ENCODE measurements at regions not wholly inside any gene's neighbourhood (a gene's known extent, or its start where the extent isn't known, plus 50 kb on each side); places are given as distances from the start of the nearest gene placed in this dataset.

DNA sequence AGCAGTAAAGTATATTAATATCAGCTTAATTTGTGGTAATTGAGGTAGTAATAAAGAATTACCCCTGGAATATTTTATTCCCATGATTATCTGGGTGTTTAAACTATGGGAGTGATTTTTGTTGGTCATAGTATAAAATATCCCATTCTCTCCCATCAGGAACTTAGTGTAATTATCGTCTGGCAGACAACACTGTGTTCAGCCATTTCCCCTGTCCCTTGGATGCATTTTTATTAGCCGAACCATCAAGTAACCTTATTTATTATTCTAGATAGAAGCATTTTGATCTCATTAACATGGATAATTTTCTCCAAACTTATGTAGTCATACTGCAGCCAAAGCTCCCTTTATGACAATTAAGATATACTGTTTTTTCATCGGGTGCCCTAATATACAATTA lies 320.8 kb downstream of the MAT2B start:
- DNase-seq (ENCODE audit: low spot score), result no peak
- TF ChIP-seq, protein P1, sequence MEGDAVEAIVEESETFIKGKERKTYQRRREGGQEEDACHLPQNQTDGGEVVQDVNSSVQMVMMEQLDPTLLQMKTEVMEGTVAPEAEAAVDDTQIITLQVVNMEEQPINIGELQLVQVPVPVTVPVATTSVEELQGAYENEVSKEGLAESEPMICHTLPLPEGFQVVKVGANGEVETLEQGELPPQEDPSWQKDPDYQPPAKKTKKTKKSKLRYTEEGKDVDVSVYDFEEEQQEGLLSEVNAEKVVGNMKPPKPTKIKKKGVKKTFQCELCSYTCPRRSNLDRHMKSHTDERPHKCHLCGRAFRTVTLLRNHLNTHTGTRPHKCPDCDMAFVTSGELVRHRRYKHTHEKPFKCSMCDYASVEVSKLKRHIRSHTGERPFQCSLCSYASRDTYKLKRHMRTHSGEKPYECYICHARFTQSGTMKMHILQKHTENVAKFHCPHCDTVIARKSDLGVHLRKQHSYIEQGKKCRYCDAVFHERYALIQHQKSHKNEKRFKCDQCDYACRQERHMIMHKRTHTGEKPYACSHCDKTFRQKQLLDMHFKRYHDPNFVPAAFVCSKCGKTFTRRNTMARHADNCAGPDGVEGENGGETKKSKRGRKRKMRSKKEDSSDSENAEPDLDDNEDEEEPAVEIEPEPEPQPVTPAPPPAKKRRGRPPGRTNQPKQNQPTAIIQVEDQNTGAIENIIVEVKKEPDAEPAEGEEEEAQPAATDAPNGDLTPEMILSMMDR (IDR thresholded peaks at IDR 0.05; ENCODE audit: extremely low read depth, missing control alignments), result no peak

DNA sequence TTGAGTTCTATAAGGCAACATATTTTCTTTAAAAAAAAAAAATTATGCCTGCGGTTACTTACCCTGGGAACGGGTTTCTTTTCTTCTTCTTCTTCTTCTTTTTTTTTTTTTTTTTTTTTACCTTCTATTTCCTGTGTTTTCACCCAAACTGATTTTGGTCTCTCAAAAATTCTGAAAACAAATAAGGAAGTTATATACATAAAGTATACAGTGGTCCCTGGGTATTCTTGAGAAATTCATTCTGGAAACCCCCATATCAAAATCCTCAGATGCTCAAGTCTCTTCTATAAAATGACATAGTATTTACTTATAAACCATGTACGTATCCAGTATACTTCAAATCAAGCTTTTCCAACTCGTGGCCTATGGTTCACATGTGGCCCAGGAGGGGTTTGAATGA lies 326.7 kb downstream of the MAT2B start:
- TF ChIP-seq, protein P1 (IDR thresholded peaks at IDR 0.05; ENCODE audit: extremely low read depth, missing control alignments), result no peak
- DNase-seq (ENCODE audit: low spot score), result no peak

DNA sequence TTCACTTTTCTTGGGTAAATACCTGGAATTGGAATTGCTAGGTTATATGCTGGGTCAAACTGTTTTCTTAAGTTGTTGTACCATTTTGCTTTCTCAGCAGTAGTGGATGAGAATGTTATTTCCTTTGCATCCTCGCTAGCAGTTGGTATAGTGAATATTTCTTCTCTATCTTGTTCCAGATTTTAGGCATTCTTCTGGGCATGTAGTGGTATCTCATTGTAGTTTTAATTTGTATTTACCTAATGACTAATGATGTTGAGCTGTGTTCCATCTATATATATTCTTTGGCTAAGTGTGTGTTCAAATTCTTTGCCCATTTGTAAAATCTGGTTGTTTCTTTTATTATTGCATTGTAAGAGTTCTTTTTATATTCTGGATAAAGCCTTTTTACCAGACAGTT lies 333.3 kb downstream of the MAT2B start:
- no peak for DNase-seq (ENCODE audit: low spot score)
- TF ChIP-seq, protein P1 (IDR thresholded peaks at IDR 0.05; ENCODE audit: extremely low read depth, missing control alignments), result no peak

DNA sequence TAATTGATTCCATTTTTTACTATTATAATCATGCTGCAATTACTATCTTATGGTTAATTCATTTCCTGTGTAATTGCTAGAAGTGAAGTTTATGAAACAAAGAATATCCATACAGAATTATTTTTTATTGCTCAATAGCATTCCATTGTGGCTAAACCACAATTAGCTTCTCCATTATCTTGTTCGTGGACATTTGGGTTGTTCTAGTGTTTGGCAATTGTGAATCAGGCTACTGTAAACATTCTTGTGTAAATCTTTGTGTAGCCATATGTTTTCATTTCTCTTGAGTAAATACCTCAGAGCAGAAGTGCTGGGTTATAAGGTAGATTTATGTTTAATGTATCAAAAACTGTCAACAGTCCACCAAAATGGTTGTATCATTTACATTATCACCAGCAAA lies 341.1 kb downstream of the MAT2B start:
- TF ChIP-seq, protein P1 (IDR thresholded peaks at IDR 0.05; ENCODE audit: extremely low read depth, missing control alignments), result no peak
- DNase-seq (ENCODE audit: low spot score), result no peak

DNA sequence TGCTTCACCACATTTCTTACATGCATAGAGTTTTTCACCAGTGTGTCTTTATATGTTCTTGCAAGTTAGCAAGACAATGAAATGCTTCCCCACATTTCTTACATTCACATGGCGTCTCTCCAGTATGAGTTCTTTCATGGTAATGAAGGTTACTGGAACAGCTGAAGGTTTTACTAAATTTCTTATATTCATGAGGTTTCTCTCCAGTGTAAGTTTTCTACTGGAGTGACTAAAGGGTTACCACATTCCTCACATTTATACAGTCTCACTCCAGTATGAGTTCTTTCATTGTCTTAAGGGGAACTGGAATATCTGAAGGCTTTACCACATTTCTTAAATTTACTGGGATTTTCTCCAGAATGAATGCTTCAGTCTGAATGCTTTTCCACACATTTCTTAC lies 350.3 kb downstream of the MAT2B start:
- TF ChIP-seq, protein P1 (IDR thresholded peaks at IDR 0.05; ENCODE audit: extremely low read depth, missing control alignments), result no peak
- no peak for DNase-seq (ENCODE audit: low spot score)

DNA sequence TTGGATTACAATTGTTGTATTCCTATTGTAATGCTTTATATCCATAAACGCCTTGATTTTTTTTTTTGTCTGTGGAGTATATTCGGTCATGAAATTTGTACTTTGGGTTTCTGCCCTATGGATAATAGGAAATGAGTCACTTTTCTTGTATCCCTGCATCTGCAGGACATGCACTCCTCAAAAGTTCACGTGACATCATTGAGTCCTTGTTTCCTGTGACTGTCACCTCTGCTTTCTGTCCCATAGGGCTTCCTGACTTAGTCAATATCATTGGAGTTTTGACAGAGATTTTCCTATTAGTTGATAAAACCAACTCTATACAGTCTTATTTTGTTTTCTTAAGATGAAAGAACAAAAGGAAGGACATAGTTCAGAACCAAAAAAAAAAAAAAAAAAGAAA lies 356.3 kb downstream of the MAT2B start:
- DNase-seq (ENCODE audit: low spot score), result no peak

DNA sequence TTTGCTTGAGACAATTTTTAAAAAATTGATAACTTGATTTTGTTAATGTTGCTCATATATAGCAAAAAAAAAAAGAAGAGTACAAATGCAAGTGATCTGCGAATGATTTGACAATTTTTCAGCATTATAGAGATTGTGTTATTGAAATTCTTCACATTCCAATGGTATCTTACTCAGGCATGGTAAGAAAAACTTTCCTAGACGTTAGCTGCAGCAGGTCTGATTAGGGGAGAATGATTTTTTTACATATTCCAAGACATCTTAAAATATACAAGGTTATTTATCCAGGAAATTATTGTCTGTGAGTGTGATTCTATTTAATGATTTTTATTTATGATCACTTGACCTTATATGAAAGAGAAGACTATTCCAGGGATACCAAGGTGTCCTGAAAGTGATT lies 361.9 kb downstream of the MAT2B start:
- no peak for DNase-seq (ENCODE audit: low spot score)
- TF ChIP-seq, protein P1 (IDR thresholded peaks at IDR 0.05; ENCODE audit: extremely low read depth, missing control alignments), result no peak

More for the DNA sequence above, 356.3 kb downstream of the MAT2B start:
- TF ChIP-seq, protein P1 (IDR thresholded peaks at IDR 0.05; ENCODE audit: extremely low read depth, missing control alignments), result no peak
